B cell (primary cell): ENCODE measurements at regions not wholly inside any gene's neighbourhood (a gene's known extent, or its start where the extent isn't known, plus 50 kb on each side); places are given as distances from the start of the nearest gene placed in this dataset.

Source experiments
- ATAC-seq: fragments of 200-7000 bp; cut with Tn5 transposase; one replicate; pipeline ENCODE4 v1.10.0; 2021; ENCODE audit warnings: low read depth, mild to moderate bottlenecking, moderate number of reproducible peaks, moderate library complexity
- CTCF ChIA-PET: fragments of 350-600 bp; sonication (Branson Sonifier 250); formaldehyde crosslinking; loops from one replicate; lab custom pipeline; 2021; ENCODE audit warnings: antibody characterized with exemption, inconsistent platforms; lab: Charles Lee
- POLR2A ChIA-PET: fragments of 350-600 bp; sonication (Branson Sonifier 250); formaldehyde crosslinking; loops from one replicate; lab custom pipeline; 2021; ENCODE audit warnings: antibody characterized with exemption; lab: Charles Lee
- DNase-seq: peaks from one replicate; pipeline ENCODE4 v3.0.0; 2013
- H2AFZ ChIP-seq: 2 replicates; pipeline ENCODE4 v1.6.1; 2012; ENCODE audit warnings: mild to moderate bottlenecking, low read depth, low read length; ENCODE audit not compliant: insufficient read depth, poor library complexity, severe bottlenecking
- H3K27ac ChIP-seq, 2 donors: 1 replicate in 1 of 2; 2 replicates in 1 of 2; pipeline ENCODE4 v1.5.1; 2012 to 2013; ENCODE audit warnings: low read length in 2 of 2, mild to moderate bottlenecking in 2 of 2, moderate library complexity in 1 of 2
- H3K27me3 ChIP-seq, 4 experiments: fragments of 200-600 bp in 1 of 4; sonication (generic) in 1 of 4; replicated peaks in 1 of 4; 1 replicate in 2 of 4; 2 replicates in 2 of 4; pipeline versions ENCODE4 v1.6.1 to v1.7.0; 2013 to 2016; ENCODE audit warnings: low read length in 3 of 4, mild to moderate bottlenecking in 2 of 4, mixed read lengths in 1 of 4, moderate library complexity in 1 of 4; ENCODE audit not compliant: insufficient read depth in 4 of 4, control insufficient read depth in 3 of 4; ENCODE audit errors: control extremely low read depth in 1 of 4
- H3K36me3 ChIP-seq, 2 experiments: replicated peaks in 1 of 2; 1 replicate in 1 of 2; 2 replicates in 1 of 2; pipeline versions ENCODE4 v1.6.1 to v1.7.1; 2013; ENCODE audit warnings: low read length in 1 of 2; ENCODE audit not compliant: insufficient read depth in 2 of 2, control insufficient read depth in 1 of 2; ENCODE audit errors: control extremely low read depth in 1 of 2, extremely low read depth in 1 of 2
- H3K4me1 ChIP-seq, 2 donors: fragments of 200-600 bp in 1 of 2; sonication (generic) in 1 of 2; 1 replicate in 1 of 2; 2 replicates in 1 of 2; pipeline versions ENCODE4 v1.5.1 to v1.6.1; 2013 to 2017; ENCODE audit warnings: low read length in 2 of 2; ENCODE audit not compliant: control insufficient read depth in 2 of 2, insufficient read depth in 2 of 2
- H3K4me2 ChIP-seq: replicated peaks from 2 replicates; pipeline ENCODE3; 2012; ENCODE audit warnings: mild to moderate bottlenecking, low read depth, low read length; ENCODE audit not compliant: poor library complexity, severe bottlenecking
- H3K4me3 ChIP-seq, 5 experiments: fragments of 200-600 bp in 1 of 5; sonication (generic) in 1 of 5; 1 replicate in 3 of 5; 2 replicates in 2 of 5; pipeline versions ENCODE4 v1.5.1 to v1.7.0; 2011 to 2016; ENCODE audit warnings: low read length in 4 of 5, mild to moderate bottlenecking in 4 of 5, low read depth in 2 of 5, control low read depth in 1 of 5, moderate library complexity in 1 of 5; ENCODE audit not compliant: insufficient read depth in 1 of 5; ENCODE audit errors: control extremely low read depth in 1 of 5, extremely low read depth in 1 of 5
- H3K79me2 ChIP-seq: fragments of 200-600 bp; sonication (generic); one replicate; pipeline ENCODE4 v1.6.0; 2016; ENCODE audit warnings: low read length; ENCODE audit not compliant: control insufficient read depth, insufficient read depth
- H3K9ac ChIP-seq: fragments of 200-600 bp; sonication (generic); 2 replicates; pipeline ENCODE4 v1.6.1; 2017; ENCODE audit warnings: mild to moderate bottlenecking, low read length, moderate library complexity
- H3K9me3 ChIP-seq, 3 donors: one replicate each; pipeline versions ENCODE4 v1.6.1 to v1.7.1; 2013; ENCODE audit warnings: low read length in 2 of 3; ENCODE audit not compliant: control insufficient read depth in 2 of 3, insufficient read depth in 1 of 3; ENCODE audit errors: control extremely low read depth in 1 of 3
- H4K20me1 ChIP-seq: 2 replicates; pipeline ENCODE4 v1.6.0; 2012; ENCODE audit warnings: mild to moderate bottlenecking, low read length; ENCODE audit not compliant: insufficient read depth, control insufficient read depth, poor library complexity, severe bottlenecking
- H3K27ac Mint-ChIP-seq: one replicate; pipeline ENCODE4 v1.8.0; 2021; ENCODE audit warnings: mixed read lengths
- H3K27me3 Mint-ChIP-seq: one replicate; pipeline ENCODE4 v1.8.0; 2021; ENCODE audit warnings: mixed read lengths
- H3K4me1 Mint-ChIP-seq: one replicate; pipeline ENCODE4 v1.8.0; 2021; ENCODE audit warnings: mixed read lengths
- H3K4me3 Mint-ChIP-seq: one replicate; pipeline ENCODE4 v1.8.0; 2021; ENCODE audit warnings: mixed read lengths
- H3K9me3 Mint-ChIP-seq: one replicate; pipeline ENCODE4 v1.8.0; 2022; ENCODE audit warnings: mixed read lengths; ENCODE audit not compliant: insufficient read depth
- CTCF ChIP-seq: fragments of 200-600 bp; IDR thresholded peaks from one replicate; pipeline ENCODE4 v1.8.0; 2022; ENCODE audit warnings: antibody characterized with exemption, mild to moderate bottlenecking
- EZH2 ChIP-seq: IDR thresholded peaks from 2 replicates; pipeline ENCODE4 v1.6.1; 2012; ENCODE audit warnings: borderline replicate concordance, low read depth, mild to moderate bottlenecking, moderate library complexity, low read length; ENCODE audit not compliant: insufficient read depth, poor library complexity, severe bottlenecking
- WGBS: methylation state at CpG from one replicate; pipeline ENCODE4 v1.1.5; 2013; ENCODE audit warnings: missing lambda C conversion rate; ENCODE audit not compliant: insufficient coverage; 5-methylcytosine and 5-hydroxymethylcytosine counted together
- intact Hi-C: fragments of 100-400 bp; cut with micrococcal nuclease; formaldehyde crosslinking; loops from one replicate; pipeline ENCODE4 v1.10.0; 2022

DNA sequence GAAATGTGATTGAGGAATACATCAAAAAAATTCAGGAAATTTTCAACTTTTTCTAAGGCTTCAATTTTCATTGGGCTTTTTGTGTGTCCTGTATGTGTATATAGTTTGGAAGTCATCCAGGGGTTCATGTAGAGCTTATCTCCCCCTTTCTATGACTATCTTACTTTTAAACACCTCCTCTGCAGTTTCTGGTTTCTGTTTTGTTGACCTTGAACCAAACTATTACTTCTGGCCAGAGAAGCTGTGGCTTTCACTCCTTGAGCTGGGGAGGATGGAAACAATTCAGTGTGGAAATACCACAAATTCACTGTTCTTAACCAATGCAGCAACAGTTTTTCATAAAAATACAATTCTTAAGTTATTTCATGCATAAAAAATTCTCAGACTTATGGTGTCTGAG is 613.2 kb upstream of the SEL1L start:
- CTCF ChIA-PET = interaction anchor here (1.5 kb wide), 1 partner anchor 12 kb away, joined by 3 read pairs; no protein-coding TSS in a partner anchor
- intact Hi-C loops = no loop called here
- no peak overlapping the region for H3K4me3 Mint-ChIP-seq

DNA sequence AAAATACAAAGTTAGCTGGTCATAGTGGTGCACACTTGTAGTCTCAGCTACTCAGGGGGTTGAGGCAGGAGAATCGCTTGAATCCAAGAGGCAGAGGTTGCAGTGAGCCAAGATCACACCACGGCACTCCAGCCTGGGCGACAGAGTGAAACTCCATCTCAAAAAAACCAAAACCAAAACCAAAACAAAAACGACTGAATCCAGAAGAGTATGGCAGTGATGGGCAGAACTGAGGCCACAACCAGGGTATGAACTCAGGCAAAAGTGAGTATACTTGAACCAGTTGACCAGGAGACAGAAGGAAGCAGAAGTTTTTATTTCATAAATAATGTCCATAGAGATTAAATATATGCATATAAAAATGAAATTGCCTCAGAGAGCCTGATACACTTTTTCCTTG is 620.0 kb upstream of the SEL1L start:
- H4K20me1 ChIP-seq = no peaks in the 10 kb centered on the region
- ChIA-PET POLR2A (no interaction called here), CTCF (no interaction called here)
- H3K36me3 ChIP-seq = no peaks in the 10 kb centered on the region
- ATAC-seq (no peak), DNase-seq (no peak)
- H3K27me3 ChIP-seq = no peaks in the 10 kb centered on the region
- H3K4me1 ChIP-seq = no peaks in the 10 kb centered on the region
- no peaks in the 10 kb centered on the region for H3K79me2 ChIP-seq
- 94% methylated on average over 2 of the region's 4 CpGs for WGBS
- no peak overlapping the region for H3K27ac ChIP-seq
- no peak overlapping the region for H3K9ac ChIP-seq
- no peaks in the 10 kb centered on the region for H3K9me3 ChIP-seq
- Mint-ChIP-seq H3K9me3 (peaks cover 3% of the 10 kb centered on the region), H3K27ac (no peak overlapping the region), H3K27me3 (no peaks in the 10 kb centered on the region), H3K4me3 (no peak overlapping the region), H3K4me1 (no peaks in the 10 kb centered on the region)
- H2AFZ ChIP-seq = no peak overlapping the region
- H3K4me2 ChIP-seq = no peak overlapping the region
- H3K4me3 ChIP-seq = no peak overlapping the region
- intact Hi-C loops = no loop called here
- TF ChIP-seq CTCF = no peak
- no peak for TF ChIP-seq EZH2

More for the DNA sequence above, 613.2 kb upstream of the SEL1L start:
- H3K27me3 ChIP-seq = no peaks in the 10 kb centered on the region
- TF ChIP-seq EZH2 = no peak
- no peak for TF ChIP-seq CTCF
- peaks cover 0 to 2% (median 0%) of the 10 kb centered on the region in 3 donors for H3K9me3 ChIP-seq
- Mint-ChIP-seq H3K27ac (no peak overlapping the region), H3K9me3 (no peaks in the 10 kb centered on the region), H3K27me3 (no peaks in the 10 kb centered on the region), H3K4me1 (no peaks in the 10 kb centered on the region)
- H3K9ac ChIP-seq = no peak overlapping the region
- H3K4me2 ChIP-seq = no peak overlapping the region
- DNase-seq (no peak), ATAC-seq (no peak)
- no peaks in the 10 kb centered on the region for H4K20me1 ChIP-seq
- H3K36me3 ChIP-seq = no peaks in the 10 kb centered on the region
- H3K79me2 ChIP-seq = no peaks in the 10 kb centered on the region
- H2AFZ ChIP-seq = no peak overlapping the region
- POLR2A ChIA-PET = no interaction called here
- no peak overlapping the region for H3K27ac ChIP-seq
- no peaks in the 10 kb centered on the region for H3K4me1 ChIP-seq
- H3K4me3 ChIP-seq = no peak overlapping the region
